ENCODE measurements at regions not wholly inside any gene's neighbourhood (a gene's known extent, or its start where the extent isn't known, plus 50 kb on each side); places are given as distances from the start of the nearest gene placed in this dataset.

GRCh38 chr12:92505254-92506231, 197.2 kb upstream of the PLEKHG7 start:
- no peak for DNase-seq (ENCODE audit: low read depth, low spot score)

DNA sequence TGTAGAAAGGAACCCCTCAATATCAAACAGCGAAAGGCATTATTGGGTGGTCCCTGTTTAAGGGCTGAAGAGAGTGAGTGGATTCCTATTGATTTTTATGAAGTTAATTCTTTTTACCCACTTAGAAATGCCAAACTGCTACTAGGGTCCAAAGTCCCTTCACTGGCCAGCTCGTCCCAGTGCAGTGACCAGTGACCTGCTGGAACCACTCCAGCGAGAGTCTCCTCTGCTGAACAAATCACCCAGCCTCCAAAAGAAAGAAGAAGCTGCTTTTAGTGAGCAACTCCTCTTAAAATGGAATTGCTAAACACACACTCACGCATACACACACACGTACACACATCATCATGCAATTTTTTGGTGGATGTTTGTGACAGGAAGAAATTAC, 198.2 kb upstream of the PLEKHG7 start:
- no peak overlapping the region for H3K27ac ChIP-seq
- no peak for DNase-seq (ENCODE audit: low read depth, low spot score)

More at GRCh38 chr12:92505254-92506231, 197.2 kb upstream of the PLEKHG7 start:
- H3K27ac ChIP-seq = no peak overlapping the region

GRCh38 chr12:92503971-92504593, 198.7 kb upstream of the PLEKHG7 start:
- no peak for DNase-seq (ENCODE audit: low read depth, low spot score)
- no peak overlapping the region for H3K27ac ChIP-seq

DNA sequence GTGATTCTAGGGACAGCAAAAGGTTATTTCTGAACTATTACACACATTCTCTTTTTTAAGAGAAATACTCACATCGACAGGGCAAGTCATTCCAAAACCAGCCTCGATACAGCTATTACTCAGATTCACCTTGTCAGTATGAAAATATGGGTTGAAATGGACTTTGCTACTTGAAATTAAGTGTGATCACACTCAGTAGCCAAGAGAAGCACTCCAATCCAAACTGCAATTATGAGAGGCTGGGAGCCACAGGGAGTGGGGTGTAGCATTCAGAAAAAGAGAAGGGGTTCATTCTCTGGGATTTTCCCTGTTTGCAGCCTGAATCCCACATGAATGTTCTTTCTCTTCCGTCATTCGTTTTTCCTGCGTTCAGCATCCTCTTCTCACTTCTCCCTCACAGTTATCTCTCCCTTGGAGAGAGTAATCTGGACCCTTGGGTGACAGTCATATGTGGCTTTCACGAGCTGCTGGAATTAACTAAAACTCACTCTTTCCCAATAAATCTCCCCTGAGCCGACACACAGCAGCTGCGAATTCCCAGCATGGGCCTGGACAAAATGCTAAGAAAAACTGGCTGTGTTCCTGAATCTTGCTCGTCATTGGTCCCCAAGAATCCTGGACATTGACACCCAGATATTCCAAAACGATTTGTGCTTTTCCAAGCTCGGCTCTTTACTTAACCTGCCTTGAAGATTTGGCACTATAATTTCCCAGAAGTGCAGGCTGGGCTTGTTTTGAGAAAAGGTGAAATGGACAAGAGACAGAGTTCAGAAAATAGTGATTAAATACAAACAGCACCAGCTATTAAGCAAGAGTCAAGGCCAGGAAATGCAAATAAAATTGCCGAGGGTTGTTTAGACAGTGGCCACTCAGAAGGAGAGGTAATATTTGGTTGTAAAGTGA, 199.5 kb upstream of the PLEKHG7 start:
- no peak overlapping the region for H3K27ac ChIP-seq
- DNase-seq (ENCODE audit: low read depth, low spot score) = no peak

DNA sequence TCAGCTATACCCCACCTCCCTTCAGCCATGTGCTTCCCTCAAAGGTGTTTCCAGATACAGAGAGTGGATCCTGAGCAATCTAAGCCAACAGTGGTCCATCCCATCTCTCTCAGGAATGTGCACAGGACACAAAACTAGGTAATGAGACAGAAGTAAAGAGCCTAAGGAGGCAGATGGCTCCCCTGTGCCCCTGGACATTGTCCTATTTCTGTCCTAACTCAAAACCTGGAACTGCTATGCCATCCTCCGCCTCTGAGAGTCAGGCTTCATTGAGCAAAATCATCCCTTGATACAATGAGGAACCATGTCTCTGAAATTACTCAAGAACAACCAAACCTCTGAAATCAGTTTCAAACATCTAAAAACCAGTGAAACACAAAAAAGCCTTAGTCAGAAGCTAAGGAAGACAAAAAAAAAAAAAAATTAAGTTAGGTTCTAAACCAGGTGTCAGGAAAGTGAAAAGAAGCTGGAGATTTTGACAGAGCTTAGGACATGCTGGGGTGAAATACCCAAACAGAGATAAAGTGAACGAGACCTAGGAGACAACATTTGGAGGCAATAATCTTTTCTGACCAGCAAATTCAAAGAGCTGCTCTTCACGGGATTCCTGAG, 200.3 kb upstream of the PLEKHG7 start:
- no peak for DNase-seq (ENCODE audit: low read depth, low spot score)
- H3K27ac ChIP-seq = no peak overlapping the region

DNA sequence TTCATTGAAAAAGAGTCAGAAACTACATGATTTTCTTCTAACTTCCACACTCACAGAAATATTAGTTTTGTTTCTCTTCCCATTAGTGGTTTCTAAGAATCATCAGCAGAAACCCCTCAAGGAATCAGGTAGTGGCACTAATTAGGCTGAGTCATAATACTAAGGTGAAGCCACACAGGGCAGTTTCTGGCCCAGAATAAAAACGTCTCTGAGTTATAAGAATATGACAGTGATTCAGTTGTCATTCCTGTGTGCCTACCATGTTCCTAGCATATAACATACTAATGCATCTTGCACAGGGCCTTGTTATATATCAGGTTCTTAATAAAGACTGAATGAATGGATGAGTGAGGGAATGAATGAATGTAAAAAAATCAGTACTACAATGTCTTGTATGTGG, 206.0 kb upstream of the PLEKHG7 start:
- DNase-seq (ENCODE audit: low read depth, low spot score) = no peak
- H3K27ac ChIP-seq = no peak overlapping the region

GRCh38 chr12:92495108-92495507, 207.7 kb upstream of the PLEKHG7 start:
- DNase-seq (ENCODE audit: low read depth, low spot score) = no peak
- H3K27ac ChIP-seq = no peak overlapping the region

- H3K27ac ChIP-seq = no peak overlapping the region
- DNase-seq (ENCODE audit: low read depth, low spot score) = no peak
Measured at GRCh38 chr12:92493816-92494215, 209.0 kb upstream of the PLEKHG7 start.

DNA sequence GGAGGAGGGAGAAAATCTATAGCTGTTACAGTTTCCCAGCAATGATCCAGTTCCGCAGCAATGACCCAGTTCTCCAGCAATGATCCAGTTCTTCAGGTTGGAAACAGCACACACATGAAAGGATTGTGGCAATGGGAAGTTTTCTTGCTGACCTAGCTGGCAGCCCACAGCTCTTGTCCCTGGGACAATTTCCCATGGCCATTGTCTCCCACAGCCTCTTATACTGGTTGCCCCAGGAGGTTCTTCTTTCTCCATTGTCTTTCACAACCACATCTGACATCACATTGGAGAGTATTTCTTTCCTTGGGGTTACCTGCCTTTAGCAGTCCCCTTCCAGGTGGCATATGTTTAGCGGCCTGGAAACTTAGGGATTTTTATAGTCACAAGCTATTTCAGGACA, 209.8 kb upstream of the PLEKHG7 start:
- H3K27ac ChIP-seq = no peak overlapping the region
- no peak for DNase-seq (ENCODE audit: low read depth, low spot score)

- DNase-seq (ENCODE audit: low read depth, low spot score) = no peak
- no peak overlapping the region for H3K27ac ChIP-seq
Measured at GRCh38 chr12:92492291-92492690, 210.5 kb upstream of the PLEKHG7 start.

- no peak overlapping the region for H3K27ac ChIP-seq
- no peak for DNase-seq (ENCODE audit: low read depth, low spot score)
Measured at GRCh38 chr12:92489781-92490180, 213.0 kb upstream of the PLEKHG7 start.

- H3K27ac ChIP-seq = no peak overlapping the region
Measured at GRCh38 chr12:92488735-92489134, 214.1 kb upstream of the PLEKHG7 start.

GRCh38 chr12:92487138-92487485, 215.7 kb upstream of the PLEKHG7 start:
- no peak for DNase-seq (ENCODE audit: low read depth, low spot score)
- H3K27ac ChIP-seq = no peak overlapping the region

More at GRCh38 chr12:92488735-92489134, 214.1 kb upstream of the PLEKHG7 start:
- no peak for DNase-seq (ENCODE audit: low read depth, low spot score)

- no peak overlapping the region for H3K27ac ChIP-seq
- no peak for DNase-seq (ENCODE audit: low read depth, low spot score)
Measured at GRCh38 chr12:92486443-92487137, 216.2 kb upstream of the PLEKHG7 start.

GRCh38 chr12:92485351-92486348, 217.1 kb upstream of the PLEKHG7 start:
- H3K27ac ChIP-seq = no peak overlapping the region
- no peak for DNase-seq (ENCODE audit: low read depth, low spot score)

GRCh38 chr12:92482599-92482998, 220.2 kb upstream of the PLEKHG7 start:
- H3K27ac ChIP-seq = no peak overlapping the region
- DNase-seq (ENCODE audit: low read depth, low spot score) = no peak

- DNase-seq (ENCODE audit: low read depth, low spot score) = no peak
- H3K27ac ChIP-seq = no peak overlapping the region
Measured at GRCh38 chr12:92481066-92481465, 221.7 kb upstream of the PLEKHG7 start.

DNA sequence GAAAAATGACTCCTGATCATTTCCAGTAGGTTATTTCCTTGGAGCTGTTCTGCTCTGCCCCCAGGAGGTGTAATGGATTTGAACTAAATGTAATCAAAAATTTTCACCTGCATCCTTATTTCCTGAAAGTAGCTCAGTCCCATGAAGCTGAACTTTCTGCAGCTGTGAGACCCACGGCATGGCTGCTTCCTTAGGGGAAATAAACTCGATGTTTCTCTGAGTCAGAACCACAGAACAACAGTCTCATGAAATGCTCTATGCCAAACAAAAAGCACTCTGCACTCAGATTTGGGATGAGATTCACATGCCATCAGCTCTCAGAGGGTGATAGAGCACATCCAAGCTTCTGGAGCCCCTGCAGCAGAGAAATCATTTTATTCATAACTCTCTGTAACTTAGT, 224.1 kb upstream of the PLEKHG7 start:
- no peak for DNase-seq (ENCODE audit: low read depth, low spot score)
- H3K27ac ChIP-seq = no peak overlapping the region
